SK-N-DZ (cell line): ENCODE measurements at regions not wholly inside any gene's neighbourhood (a gene's known extent, or its start where the extent isn't known, plus 50 kb on each side); places are given as distances from the start of the nearest gene placed in this dataset.

Experiments used
- DNase-seq: peaks from one replicate; pipeline ENCODE4 v3.0.0-alpha.2; 2015; ENCODE audit warnings: low spot score

DNA sequence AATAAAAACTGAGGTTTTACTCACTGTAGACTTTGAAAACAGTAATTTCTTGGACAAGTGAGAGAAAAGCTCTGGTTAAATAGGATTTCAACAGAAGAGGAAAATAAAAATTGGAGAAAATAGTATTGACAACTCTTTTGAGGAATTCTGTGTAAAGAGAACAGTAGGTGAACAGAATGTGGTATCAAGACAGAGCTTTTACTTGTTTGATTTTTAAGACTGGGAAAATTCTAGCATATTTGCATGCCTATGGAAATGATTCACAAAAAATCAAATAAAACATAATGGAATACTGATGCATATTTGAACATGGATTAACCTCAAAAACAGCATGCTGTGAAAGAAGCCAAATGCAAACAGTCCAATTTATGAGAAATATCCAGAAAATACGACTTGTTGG lies 504.6 kb downstream of the KCTD8 start:
- no peak for DNase-seq

DNA sequence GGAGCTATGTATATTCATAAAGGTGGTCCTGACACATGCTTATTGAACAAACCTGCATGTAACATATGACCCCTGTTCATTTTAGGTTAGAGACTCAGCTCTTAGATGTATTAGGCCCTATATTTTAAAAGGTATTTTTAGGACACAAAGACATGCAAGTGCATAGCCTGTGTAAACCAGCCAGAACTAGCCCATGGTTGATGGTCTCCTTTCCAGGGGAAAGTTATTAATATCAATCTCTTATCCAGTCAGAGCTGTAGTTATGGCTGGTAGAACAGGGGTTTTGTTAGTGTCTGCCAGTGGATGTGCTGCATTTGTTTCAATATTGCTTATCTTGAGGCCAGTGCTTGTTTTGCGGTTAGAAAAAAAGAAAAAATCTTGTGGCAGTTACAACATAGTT lies 488.6 kb downstream of the KCTD8 start:
- no peak for DNase-seq

DNA sequence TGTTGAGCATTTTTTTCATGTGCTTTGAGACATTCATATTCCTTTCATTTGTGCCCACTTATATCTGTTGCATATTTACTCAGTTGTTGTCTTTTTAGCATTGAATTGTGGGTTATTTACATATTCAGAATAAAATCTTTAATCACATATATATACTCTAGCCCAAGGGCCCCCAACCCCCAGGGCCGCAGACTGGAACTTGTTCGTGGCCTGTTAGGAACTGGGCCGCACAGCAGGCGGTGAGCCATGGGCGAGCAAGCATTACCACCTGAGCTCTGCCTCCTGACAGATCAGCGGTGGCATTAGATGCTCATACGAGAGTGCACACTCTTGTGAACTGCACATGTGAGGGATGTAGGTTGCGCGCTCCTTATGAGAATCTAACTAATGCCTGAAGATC lies 480.6 kb downstream of the KCTD8 start:
- no peak for DNase-seq

DNA sequence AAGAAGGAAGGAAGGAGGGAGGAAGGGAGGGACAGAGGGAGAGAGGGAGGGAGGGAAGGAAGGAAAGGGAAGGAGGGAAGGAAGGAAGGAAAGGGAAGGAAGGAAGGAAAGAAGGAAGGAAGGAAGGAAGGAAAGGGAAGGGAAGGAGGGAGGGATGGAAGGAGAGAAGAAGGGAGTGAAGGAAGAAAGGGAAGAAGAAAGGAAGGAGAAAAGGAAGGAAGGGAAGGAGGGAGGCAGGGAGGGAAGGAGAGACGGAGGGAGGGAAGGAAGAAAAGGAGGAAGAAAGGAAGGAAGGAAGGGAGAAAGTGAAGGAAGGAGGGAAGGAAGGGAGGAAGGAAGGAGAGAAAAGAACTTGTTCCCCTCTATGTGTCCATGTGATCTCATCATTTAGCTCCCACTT lies 465.0 kb downstream of the KCTD8 start:
- DNase-seq: no peak

DNA sequence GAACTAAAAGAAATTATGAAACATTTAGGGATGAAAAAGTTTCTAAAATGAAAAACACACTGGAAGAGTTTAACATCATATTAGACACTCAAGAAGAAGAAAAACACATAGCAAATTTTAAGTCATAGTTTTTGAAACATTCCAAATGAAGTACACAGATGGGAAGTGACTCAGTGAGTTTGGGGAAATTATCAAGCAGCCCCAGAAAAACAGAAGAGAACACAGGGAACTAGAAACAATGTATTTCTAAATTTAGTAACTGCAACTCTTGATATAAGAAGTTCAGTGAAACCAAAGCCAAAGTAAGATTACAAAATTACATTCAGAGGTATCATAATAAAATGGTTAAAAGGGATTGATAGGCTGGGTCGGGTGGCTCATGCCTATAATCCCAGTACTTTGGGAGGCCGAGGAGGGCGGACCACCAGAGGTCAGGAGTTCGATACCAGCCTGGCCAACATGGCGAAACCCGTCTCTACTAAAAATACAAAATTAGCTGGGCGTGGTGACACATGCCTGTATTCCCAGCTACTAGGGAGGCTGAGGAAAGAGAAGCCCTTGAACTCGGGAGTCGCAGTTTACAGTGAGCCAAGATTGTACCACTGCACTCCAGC lies 461.2 kb downstream of the KCTD8 start:
- DNase-seq: no peak

DNA sequence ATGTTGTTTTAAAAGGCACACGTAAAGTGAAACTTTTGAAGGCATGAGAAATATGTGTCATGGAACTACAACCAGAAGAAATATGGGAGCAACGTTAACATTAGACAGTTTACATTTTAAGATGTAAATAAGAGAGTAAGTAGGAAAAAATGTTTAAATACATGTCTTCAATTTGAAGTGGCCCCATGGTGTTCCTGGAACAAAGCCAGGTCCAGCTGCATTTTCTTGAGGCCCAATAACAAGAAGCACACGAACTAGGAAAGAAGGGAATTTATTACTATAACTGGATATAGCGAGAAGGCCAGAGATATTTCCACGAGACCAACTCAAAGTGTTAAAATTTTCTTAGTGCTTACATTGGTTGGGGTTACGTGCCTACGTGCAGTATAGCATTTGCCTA lies 458.1 kb downstream of the KCTD8 start:
- DNase-seq: no peak

DNA sequence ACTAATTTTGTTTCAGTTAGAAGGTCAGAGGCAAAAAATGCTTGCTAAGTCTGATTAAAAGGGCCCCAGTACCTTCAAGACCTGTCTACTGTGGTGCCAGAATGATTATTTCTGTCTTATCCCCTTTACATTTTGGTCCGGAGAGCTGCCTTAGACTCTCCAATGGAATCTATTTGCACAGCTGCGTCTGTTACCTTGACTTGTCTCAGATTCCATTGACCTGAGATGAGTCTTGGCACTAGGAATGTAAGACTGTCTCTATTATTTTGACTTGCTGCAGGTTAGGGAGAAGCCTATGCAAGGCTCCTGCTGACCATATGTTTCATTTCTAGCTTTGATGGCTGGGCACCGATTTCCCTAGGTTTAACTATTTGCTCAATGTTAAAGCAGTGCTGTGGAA lies 457.6 kb downstream of the KCTD8 start:
- no peak for DNase-seq

DNA sequence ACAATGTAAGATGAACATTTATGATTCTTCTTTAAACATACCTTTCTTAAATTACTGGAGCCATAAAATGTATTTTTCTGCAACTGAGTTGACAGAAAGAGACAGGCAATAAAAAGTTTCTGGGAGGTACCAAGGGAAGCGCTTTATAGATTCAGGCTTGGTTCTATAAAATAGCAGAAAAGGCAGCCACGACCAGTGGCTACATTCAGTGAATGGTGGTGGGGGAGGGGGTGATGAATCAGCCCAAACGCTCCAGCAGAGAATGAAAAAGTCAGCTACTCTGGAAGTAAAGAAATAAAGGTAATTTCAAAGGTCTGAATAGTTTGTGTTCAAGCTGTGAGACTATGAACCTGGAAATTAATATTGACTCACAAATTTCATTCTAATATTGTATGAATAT lies 456.1 kb downstream of the KCTD8 start:
- no peak for DNase-seq

DNA sequence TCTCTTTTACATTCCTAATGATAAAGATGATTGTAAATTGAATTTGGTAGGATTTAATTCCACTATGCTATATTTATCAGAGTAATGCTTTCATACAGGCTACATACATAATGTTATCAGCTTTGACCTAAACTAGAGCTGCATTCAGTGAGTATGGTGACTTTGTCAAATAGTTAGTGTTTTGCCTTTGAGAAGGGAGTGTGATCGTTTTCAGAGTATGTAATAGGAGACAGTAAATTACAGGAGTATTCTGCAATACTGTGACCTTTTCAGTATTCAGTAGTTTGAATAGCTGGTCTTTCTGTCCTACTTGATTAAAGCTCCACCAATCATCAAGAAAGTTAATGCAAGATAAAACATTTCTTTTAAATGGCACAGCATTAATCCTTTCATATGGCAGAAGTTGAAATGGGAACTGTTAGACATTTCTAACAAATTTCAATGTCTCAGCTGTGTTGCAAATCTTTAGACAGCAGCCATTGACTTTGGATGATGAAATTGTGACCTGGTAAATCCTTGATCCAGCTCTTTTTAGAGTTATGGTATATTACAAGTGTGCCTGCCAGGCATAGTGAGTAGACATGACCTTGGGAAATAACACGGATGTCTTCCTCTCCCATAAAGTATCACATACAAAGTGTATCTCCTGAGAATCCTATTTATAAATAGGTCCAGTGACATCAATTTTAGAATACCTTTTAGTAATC lies 455.3 kb downstream of the KCTD8 start:
- peak; percentile 32 for DNase-seq

DNA sequence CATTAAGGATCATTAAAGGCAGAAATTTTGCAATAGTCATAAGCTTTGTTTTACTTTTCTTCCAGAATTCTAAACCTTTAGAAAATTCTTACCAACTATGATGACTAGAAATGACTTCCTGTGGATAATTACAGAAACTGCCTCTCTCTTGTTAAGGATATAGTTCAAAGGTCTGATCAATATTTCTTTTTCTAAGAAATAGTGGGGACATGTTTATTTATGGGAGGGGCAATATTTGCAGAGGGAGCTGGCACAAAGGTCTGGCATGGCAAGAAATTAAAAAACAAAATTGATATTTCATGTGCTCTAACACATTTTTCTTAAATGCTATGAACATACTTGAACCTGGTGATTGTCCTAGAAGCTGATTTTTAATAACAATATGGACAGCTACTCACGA lies 448.9 kb downstream of the KCTD8 start:
- DNase-seq: no peak

DNA sequence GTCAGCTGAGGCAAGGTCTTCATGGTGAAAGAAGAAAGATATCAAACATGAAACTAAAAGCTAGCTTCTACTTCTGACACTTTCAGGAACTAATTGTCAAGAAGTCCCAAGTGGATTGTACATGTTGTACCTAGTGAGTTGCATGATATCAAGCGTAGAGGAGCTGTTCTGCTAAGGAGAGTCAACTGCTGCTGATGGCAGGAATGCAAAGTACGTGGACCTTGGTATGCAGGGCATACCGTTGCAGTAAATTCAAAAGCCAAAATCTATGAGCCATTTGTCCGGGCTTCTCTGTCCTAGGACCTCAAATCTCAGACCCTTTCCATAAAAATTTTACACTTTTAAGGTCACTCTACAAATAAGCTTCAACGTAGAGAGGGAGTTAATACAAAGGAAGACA lies 446.2 kb downstream of the KCTD8 start:
- no peak for DNase-seq

DNA sequence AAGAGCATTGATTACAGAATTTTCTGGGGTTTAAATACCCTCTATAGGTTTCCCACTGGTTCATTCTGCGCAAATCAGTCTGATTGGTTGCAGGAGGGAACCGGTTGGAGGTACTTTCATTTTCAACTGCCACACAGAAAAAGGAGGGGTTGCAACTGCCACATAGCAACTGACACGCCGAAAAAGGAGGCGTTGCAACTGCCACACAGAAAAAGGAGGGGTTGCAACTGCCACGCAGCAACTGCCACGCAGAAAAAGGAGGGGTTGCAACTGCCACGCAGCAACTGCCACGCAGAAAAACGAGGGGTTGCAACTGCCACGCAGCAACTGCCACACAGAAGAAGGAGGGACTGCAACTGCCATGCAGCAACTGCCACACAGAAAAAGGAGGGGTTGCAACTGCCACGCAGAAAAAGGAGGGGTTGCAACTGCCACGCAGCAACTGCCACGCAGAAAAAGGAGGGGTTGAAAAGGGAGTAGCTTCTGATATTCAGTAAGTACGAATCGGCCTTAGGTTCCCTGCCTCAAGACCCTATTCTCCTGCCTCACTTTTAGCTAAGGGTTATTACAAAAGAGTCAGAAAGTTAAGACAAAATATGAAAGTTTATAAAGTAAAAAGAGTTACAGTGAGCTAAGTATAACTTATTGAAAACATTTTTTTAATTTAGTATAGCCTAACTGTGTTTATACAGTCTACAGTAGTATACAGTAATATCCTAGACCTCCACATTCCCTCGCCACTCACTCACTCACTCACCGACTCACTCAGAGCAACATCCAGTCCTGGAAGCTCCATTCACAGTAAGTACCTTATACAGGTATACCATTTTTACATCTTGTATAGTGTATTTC lies 431.8 kb downstream of the KCTD8 start:
- DNase-seq: no peak

DNA sequence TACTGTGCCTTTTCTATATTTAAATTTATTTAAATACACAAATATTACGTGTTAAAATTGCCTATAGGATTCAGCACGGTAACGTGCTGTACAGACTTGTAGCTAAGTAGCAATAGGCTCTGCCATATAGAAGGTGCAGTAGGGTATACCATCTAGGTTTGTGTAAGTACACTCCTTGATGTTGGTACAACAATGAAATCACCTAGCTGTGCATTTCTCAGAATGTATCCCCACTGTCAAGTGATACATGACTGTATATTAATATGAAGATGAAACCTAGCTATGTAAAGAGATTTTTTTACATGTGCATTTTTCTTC lies 431.2 kb downstream of the KCTD8 start:
- no peak for DNase-seq

DNA sequence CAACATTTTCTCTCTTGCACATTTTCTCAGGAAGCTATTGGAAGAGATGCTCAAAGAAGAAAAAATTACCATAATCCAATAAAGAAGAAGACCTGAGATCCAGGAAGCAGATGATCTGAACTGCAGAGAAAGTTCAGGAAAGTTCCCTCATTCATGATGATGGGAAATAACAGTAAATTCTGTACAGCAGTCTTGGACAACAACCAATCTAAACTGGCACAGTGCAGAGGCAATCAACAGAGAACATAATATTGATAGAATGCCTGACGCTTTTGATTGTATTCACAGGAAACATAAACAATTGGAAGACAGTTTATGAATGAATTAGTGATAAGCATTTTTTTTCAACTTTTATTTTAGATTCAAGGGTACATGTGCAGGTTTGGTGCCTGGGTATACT lies 428.9 kb downstream of the KCTD8 start:
- DNase-seq: no peak

DNA sequence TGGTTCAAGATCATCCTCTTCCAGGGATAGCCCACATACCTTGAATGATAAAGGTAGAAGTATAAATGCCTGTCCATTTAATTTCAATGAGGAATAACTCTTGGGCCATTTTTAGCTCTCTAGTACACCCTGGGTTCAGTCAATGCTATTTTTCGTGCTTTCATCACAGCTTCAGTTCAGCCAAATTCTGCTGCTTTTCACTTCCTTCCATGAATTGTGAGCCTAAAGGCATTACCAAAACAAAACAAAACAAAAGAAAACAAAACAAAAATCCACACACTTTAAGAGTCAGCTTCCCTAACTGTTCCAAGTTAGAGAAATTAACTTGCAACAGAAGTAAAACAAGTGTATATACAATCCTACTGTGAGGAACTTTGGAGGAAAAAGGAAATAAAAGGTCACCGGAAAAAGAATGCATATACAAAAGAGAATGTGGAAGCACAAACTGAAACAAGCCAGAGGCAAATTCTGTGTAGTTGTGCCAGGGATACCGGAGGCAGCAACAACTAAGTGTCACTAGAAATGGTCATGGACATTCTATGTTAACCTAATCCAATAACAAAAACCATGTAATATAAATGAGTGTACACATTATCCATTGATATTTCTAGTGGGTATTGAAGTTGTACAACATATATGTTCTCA lies 423.1 kb downstream of the KCTD8 start:
- DNase-seq: no peak

DNA sequence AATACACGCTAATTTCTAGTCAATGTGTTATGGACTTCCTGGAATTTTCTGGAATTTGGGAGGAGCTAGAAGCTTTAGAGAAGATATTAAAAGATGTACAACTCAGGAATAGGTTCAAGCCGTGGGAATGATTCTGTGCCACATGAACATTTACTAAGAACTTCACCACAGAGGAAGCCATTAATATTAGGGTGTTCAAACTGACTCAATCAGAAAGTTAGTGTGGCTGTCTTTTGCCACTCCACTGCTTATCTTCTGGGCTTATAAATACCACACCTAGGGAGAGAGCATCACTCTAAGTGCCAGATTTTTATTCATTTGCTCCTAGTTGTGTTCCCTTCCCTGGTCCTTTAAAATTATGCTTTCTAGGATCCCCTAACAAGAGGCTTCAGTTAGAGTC lies 409.8 kb downstream of the KCTD8 start:
- DNase-seq: no peak

DNA sequence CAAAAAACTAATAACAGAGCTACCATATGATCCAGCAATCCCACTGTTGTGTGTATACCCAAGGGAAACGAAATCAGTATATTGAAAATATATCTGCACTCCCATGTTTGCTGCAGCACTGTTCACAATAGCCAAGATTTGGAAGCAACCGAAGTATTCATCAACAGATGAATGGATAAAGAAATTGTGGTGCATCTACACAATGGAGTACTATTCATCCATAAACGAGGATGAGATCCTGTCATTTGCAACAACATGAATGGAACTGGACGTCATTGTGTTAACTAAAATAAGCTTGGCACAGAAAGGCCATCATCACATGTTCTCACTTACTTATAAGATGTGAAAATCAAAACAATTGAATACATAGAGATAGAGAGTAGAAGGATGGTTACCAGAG lies 402.1 kb downstream of the KCTD8 start:
- DNase-seq: no peak

DNA sequence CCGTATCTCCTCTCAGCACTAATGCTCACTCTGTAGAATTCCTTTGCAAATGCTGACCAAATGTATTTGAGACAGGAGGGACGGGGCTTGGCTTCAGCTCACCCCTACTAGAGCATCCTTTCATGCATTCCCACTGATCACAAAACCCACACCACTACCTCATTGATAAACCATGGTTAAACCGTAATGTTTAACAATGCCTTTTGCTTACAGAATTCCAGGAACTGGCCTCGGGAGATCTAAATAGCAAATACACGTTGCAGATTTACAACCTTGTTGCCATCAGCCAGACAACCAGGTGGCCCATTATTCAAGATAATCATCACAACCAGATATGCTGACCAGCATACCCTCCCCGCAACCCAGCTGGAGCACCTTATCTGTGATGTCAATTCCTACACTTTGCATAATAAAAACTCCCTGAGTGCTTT lies 391.9 kb downstream of the KCTD8 start:
- DNase-seq: peak; percentile 97

DNA sequence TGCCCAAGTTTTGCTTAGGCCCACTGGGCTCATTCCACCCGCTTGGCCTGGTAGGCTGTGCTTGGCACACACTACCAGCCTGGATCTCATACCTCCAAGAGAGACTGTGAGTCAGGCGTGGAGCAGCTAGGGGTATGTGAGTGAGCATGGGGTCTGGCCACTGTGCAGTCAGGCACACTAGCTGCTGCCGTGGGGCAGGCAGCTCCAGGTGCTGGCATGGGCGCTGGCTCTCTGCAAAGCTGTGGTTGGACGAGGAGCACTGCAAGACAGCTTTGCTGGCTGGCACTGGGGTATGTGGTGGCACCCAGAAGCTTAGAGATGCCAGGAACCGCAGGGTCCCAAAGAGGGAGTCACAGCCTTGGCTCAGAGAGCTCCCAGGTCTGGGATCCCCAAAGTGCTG lies 377.8 kb downstream of the KCTD8 start:
- no peak for DNase-seq

DNA sequence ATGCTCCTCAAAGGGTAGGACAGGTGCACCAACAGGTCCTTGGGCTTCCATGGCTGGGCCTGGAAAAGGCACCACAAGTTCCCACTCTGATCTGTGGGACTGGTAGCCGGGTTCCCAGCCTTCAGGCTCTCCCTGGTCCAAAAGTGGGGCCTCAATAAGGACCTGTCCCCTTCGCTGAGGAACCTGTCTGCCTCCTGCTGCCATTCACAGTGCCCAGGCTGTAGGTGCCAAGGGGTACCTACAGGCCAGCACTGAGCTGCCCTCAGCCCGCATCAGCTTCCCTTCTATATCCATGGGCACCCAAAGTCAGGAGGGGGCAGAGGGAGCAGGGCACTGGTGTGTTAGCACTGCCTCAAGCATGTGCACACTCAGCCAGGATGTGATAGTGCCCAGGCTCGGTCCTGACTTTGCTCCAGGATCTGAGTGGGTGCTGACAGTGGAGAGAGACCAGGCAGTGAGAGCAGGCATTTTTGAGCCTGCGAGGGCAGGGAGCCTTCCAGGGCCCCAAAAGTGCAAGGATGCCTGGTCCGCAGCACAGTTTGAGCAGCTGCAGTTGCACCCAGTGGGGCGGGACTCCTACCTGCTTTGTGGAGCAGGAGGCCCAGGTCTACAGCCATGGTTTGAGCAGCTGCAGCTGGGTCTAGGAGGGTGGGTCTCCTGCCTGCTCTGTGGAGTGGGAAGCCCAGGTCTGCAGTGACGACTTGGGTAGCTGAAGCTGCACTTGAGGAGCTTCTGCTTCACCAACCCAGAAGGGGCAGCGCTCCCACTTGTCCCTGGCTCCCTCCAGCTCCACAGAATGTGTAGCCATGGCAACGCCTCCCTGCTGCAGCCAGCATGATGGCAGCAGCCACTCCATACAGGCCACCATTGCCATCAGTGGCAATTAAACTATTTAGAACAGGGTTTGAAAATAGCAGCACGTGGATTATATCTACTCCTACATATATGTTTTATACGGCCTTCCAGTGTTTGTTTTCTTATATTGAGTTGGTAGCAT lies 376.4 kb downstream of the KCTD8 start:
- DNase-seq: no peak

DNA sequence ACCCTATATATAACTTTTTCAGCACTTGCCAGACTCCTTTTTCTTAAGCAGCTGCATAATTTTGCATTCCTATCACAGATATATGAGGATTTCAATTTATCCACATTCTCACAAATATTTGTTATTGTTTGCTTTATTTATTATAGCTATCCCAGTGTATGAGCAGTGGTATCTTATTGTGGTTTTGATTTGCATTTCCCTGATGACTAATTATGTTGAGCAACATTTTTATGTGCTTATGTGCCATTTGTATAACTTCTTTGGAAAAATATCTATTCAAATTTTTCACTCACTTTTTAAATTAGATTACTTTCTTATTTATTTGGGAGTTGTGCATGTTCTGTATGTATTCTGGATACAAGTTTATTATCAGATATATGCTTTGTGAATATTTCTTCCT lies 361.9 kb downstream of the KCTD8 start:
- DNase-seq: no peak
